NCI-H2107 treated with DMSO at 0.1 percent for 48 hours (cell line): ENCODE measurements at regions not wholly inside any gene's neighbourhood (a gene's known extent, or its start where the extent isn't known, plus 50 kb on each side); places are given as distances from the start of the nearest gene placed in this dataset.

Experiments
- DNase-seq: peaks from one replicate; lab custom pipeline; 2025; ENCODE audit not compliant: unreplicated experiment; lab: John Stamatoyannopoulos, UW

- no peak for DNase-seq
Observed at GRCh38 chr13:30128095-30128494, 179.3 kb downstream of the KATNAL1 start.

GRCh38 chr13:30126903-30127428, 180.4 kb downstream of the KATNAL1 start:
- DNase-seq, result no peak

GRCh38 chr13:30125422-30126073, 181.8 kb downstream of the KATNAL1 start:
- peak; percentile 75 for DNase-seq

- no peak for DNase-seq
Observed at GRCh38 chr13:30124131-30124768, 183.1 kb downstream of the KATNAL1 start.

GRCh38 chr13:30123575-30123974, 183.8 kb downstream of the KATNAL1 start:
- no peak for DNase-seq

- DNase-seq, result no peak
Observed at GRCh38 chr13:30121666-30122065, 185.7 kb downstream of the KATNAL1 start.

- DNase-seq, result no peak
Observed at GRCh38 chr13:30121244-30121643, 186.1 kb downstream of the KATNAL1 start.

- no peak for DNase-seq
Observed at GRCh38 chr13:30120133-30120822, 187.1 kb downstream of the KATNAL1 start.

GRCh38 chr13:30119476-30119875, 187.9 kb downstream of the KATNAL1 start:
- DNase-seq, result no peak

GRCh38 chr13:30116379-30116778, 191.0 kb downstream of the KATNAL1 start:
- DNase-seq, result no peak

GRCh38 chr13:30115257-30115600, 192.1 kb downstream of the KATNAL1 start:
- DNase-seq, result no peak

GRCh38 chr13:30114571-30115256, 192.6 kb downstream of the KATNAL1 start:
- peak; percentile 77 for DNase-seq

- DNase-seq, result no peak
Observed at GRCh38 chr13:30113983-30114570, 193.3 kb downstream of the KATNAL1 start.

- no peak for DNase-seq
Observed at GRCh38 chr13:30113551-30113950, 193.8 kb downstream of the KATNAL1 start.

GRCh38 chr13:30112602-30113435, 194.5 kb downstream of the KATNAL1 start:
- peak; percentile 82 for DNase-seq

- no peak for DNase-seq
Observed at GRCh38 chr13:30111810-30112209, 195.5 kb downstream of the KATNAL1 start.

- no peak for DNase-seq
Observed at GRCh38 chr13:30110301-30111070, 196.9 kb downstream of the KATNAL1 start.

- DNase-seq, result no peak
Observed at GRCh38 chr13:30109471-30110135, 197.7 kb downstream of the KATNAL1 start.

GRCh38 chr13:30108913-30109237, 198.5 kb downstream of the KATNAL1 start:
- peak; percentile 87 for DNase-seq
